Fibroblast of villous mesenchyme (primary cell): ENCODE measurements at regions not wholly inside any gene's neighbourhood (a gene's known extent, or its start where the extent isn't known, plus 50 kb on each side); places are given as distances from the start of the nearest gene placed in this dataset.
A peak's percentile ranks its signal among the peaks of the same experiment; 100 is the strongest.

Source experiments
- DNase-seq: peaks from one replicate; pipeline ENCODE4 v3.0.0-alpha.2; 2010; ENCODE audit warnings: low read depth
- H3K4me3 ChIP-seq: 2 replicates; pipeline ENCODE4 v1.5.1; 2011; ENCODE audit warnings: low read depth, mild to moderate bottlenecking, low read length
- TF ChIP-seq, protein P1 (sequence below): IDR thresholded peaks from 2 replicates; pipeline ENCODE4 v1.5.1; 2012; ENCODE audit warnings: low read depth, mild to moderate bottlenecking, low read length; ENCODE audit not compliant: insufficient read depth

DNA sequence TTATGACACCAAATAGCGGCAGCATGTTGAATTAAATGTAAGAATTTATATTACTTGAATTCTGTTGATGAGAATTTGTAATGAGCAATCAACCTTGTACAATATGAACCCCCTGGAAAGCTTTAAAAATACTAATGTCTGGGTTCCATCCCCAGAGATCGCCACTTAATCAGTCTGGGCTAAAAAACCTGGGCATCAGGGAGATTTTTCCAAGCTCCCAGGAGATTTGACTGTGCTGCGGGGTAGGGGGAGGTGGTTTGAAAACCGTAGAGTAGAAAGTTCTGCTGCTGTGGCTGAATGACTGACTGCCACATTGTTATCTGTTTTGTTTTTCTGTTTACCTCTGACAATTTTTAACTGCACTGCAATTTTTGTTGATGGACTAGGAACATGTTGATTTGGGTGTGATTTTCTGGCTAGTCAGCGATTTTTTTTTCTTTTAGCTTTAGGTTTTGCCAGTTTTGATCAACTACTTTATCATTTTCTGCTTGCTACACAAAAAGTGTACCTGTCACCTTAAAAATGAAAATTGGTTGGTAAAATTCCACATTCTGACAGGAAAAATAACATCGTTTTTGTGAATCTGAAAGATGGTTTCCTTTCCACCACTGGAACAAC, 79.3 kb downstream of the PCTP start:
- no peak overlapping the region for H3K4me3 ChIP-seq
- TF ChIP-seq, protein P1, sequence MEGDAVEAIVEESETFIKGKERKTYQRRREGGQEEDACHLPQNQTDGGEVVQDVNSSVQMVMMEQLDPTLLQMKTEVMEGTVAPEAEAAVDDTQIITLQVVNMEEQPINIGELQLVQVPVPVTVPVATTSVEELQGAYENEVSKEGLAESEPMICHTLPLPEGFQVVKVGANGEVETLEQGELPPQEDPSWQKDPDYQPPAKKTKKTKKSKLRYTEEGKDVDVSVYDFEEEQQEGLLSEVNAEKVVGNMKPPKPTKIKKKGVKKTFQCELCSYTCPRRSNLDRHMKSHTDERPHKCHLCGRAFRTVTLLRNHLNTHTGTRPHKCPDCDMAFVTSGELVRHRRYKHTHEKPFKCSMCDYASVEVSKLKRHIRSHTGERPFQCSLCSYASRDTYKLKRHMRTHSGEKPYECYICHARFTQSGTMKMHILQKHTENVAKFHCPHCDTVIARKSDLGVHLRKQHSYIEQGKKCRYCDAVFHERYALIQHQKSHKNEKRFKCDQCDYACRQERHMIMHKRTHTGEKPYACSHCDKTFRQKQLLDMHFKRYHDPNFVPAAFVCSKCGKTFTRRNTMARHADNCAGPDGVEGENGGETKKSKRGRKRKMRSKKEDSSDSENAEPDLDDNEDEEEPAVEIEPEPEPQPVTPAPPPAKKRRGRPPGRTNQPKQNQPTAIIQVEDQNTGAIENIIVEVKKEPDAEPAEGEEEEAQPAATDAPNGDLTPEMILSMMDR: no peak
- no peak for DNase-seq

DNA sequence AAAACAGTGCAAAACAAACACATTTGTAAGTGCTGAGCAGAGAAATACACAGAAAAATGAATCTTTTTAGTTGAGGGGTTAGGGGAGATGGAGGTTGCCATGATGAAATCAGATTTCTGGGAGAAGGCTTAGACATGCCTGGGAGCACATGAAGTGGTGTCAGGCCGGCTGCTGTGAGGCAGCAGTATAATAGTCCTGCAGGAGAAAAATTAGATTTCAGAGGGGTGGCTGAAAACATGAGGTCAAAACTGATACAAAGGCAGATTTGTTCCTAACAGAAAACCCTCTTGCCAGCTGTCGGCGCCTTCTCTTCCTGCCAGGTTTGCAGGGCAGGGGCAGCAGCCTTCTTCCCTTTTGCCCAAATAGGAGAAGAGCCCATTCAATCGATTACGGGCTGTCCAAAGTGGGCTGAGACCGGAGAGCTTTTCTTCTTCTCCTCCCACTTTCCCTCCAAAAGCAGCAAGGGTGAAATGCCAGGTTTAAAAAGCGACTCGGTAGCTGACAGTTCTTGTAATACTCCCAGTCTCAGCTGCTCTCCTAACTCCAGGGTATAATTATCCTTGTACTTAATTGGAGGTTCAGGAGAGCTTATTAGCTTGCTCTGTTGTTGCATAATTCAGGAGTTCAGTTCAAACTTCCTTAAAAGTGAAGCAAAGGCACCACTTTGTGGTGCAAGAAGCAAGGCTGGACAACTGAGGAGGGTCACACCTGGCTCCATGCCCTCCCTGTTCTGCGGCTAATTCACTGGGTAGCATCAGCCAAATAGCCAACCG, 80.0 kb downstream of the PCTP start:
- H3K4me3 ChIP-seq: no peak overlapping the region
- DNase-seq: no peak
- TF ChIP-seq, protein P1: no peak

DNA sequence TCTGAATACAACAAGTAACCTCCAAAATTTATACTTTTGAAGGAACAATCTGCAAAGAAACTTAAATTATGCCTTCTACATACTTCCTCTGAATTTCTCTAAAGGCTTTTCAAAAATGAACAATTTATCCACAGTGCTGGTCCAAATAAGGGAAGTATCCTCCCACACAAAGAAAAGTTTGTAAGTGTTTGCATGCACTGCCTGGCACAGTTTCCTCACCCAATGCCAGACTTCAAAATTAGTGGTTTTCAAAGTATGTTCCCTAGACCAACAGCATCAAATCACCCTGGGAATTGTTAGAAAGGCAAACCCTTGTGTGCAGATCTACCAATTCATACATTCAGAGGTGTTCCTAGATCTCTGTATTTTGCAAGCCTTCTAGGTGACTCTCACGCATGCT, 82.5 kb downstream of the PCTP start:
- TF ChIP-seq, protein P1: no peak
- DNase-seq: no peak

DNA sequence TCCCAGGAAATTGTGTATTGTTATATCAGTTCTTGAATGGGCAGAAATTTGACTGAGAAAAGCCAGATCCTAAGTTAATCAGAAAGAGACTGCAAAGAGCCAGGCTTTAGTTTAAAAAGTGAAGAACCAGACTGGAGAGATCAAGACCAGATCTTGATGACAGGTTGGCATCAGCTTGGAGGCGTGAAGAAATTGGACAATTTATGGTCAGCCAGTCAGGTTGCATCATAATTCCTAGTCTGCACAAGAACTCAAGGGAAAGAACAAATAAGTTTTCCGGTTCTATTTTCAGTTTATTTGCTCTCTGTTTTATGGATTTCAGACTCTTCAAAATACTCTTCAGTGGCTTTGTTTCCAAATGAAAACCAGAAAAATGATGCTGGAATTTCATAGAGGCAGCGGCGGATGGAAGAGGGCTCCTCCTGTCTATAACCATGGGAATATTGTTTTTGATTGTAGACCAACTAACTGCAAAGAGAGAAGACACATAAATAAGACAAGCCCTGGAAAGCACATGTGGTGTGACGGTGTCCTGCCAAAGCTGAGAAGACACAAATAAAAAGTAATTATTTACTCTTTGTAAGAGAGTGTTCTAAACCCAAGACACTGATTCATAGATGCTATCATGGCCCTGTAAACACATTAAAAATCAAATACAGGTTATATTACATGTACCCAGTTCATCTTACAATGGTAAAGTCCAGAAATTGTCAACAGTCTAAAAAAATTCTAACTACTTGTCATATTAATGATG, 91.7 kb downstream of the PCTP start:
- TF ChIP-seq, protein P1: no peak
- H3K4me3 ChIP-seq: no peak overlapping the region
- no peak for DNase-seq

More for the DNA sequence above, 82.5 kb downstream of the PCTP start:
- H3K4me3 ChIP-seq: no peak overlapping the region

DNA sequence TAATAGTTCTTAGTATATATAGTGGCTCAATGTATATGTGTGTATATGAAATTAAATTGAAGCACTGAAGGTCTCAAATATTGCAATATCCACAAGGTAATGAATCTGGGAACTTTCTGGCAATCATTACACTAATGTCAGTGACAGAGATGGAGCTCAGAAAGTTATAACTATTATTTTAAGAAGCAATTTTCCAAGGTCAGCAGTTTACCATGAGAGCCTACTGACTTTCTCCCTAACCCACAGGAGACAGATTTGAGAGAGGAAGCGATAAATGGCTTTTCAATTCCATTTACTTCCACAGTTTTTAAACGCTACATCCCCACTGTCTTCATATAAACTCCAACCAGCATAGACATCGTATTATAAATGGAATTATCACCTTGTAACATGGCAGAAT, 92.9 kb downstream of the PCTP start:
- TF ChIP-seq, protein P1: no peak
- H3K4me3 ChIP-seq: no peak overlapping the region
- no peak for DNase-seq

DNA sequence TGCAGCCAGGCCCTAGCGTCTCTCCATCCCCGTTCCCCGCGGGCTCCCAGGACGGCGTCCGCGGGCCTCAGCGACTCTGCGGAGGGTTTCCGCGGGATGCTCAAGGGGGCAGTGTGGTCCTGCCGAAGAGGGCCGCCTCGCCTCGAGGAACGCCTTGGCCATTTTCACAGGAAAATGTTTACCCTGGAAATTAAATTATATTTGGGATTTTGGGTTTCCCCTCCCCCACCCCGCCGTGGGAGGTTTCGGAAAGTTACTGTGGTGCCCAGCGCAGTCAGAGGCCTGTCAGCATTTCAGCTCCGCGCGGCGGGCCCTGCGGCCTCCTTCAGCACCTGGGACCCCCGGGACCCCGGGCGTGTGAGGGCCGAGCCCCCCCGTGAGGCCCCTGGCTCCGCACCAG, 94.5 kb downstream of the PCTP start:
- DNase-seq: peak; percentile 24
- TF ChIP-seq, protein P1: peak; percentile 52
- H3K4me3 ChIP-seq: peak overlapping the region; percentile 2
